HG03159 (cell line): ENCODE measurements at regions not wholly inside any gene's neighbourhood (a gene's known extent, or its start where the extent isn't known, plus 50 kb on each side); places are given as distances from the start of the nearest gene placed in this dataset.

ENCODE experiments used
- ATAC-seq: cut with Tn5 transposase; IDR thresholded peaks from one replicate; pipeline ENCODE4 v1.9.1; 2021; ENCODE audit warnings: mild to moderate bottlenecking, moderate library complexity; ENCODE audit not compliant: unreplicated experiment

DNA sequence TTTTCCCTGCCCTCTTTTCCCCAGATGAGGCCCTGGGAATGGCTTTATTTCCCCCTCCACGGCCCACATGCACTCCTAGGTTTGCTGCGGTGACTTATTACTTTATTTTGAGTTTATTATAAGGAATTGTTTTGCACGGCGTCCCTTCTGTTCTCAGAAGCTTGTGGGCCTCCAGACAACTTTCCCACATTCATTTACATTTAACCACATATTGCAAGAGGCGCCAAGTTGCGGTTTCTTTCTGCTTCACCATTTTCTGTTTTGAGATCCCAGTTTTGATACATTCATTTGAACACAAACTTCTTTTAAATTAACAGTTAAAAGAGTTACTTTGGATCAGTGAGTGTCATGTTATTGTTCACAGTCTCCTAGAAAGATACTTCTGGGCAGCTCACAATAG, 532.5 kb upstream of the MGMT start:
- ATAC-seq: no peak

DNA sequence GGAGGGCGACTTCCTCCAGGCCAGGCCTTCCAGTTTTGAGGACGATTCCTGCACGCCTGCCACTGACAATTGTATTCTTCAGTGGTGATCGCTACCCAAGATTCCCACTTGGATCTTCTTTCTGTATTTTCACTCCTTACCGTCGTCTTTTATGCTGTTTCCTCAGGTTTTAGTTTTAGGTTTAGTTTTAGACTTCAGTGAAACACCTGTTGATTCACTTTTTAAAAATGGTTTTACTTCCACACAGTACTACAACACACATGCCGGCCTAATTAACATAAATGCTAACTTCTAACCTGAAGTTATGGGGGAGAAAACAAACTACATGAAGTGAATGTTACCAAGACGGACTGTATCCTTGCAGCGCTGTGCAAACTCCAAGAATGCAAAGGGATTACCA, 530.6 kb upstream of the MGMT start:
- ATAC-seq: no peak

GRCh38 chr10:128938558-128938957, 528.5 kb upstream of the MGMT start:
- ATAC-seq: no peak

DNA sequence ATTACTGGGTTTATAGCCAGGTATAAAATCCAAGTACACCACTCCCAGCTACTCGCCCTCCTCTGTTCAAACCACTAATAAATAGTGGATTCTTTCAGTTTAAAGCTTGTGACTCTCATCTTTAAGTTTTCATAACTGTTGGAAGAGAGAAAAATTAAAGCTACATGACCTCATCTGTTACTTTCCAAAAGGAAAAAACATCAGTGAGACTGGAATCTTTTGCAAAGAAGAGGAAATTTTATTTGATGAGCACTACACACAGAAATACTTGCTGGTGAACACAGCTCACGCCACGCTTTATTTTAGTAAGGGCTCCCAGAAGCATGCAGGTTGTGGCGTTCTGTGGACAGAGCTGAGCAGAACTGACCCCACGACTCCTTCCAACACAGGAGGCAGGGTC, 527.0 kb upstream of the MGMT start:
- ATAC-seq: no peak

DNA sequence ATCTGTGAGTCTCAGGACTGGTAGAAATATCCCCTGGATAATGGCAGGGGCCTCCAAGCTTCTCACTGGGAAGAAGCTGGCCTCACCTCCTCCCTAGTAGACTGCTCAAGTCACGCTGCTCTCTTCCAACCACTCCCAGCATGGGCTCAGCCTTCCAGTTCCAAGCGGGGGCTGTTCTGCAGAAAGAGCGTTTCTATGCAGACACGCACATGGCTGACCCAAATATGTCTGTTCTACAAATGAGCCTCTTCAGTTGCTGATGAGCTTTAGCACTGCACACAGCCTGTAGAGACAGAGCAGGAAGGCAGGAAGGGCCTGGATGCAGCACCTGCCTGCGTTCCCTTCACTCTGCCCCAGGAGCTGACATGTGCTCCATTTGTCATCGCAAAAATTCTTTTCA, 523.9 kb upstream of the MGMT start:
- no peak for ATAC-seq

DNA sequence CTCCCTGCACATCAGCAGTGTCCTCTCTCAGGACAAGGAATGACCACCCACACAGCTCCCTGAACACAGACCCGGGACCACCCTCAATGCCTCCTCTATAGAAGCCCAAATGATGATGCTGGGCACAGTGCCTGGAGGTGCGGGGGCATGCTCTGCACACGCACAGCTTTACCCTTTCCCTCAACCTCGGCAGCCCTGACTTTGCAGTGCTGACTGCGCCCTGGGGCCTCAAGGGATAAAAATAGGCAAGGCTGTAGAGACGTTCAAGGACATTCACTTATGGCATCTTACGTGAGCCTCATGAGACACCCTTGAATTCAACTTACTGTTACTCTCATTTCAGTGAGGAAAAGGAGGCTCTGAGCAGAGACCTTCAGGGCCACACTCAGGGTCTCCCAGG, 521.6 kb upstream of the MGMT start:
- ATAC-seq: no peak

- ATAC-seq: no peak
These were observed 516.7 kb upstream of the MGMT start for GRCh38 chr10:128950159-128950915.

GRCh38 chr10:128950916-128951275, 516.1 kb upstream of the MGMT start:
- ATAC-seq: no peak

GRCh38 chr10:128952856-128953255, 514.2 kb upstream of the MGMT start:
- ATAC-seq: no peak

GRCh38 chr10:128956149-128956548, 510.9 kb upstream of the MGMT start:
- no peak for ATAC-seq

DNA sequence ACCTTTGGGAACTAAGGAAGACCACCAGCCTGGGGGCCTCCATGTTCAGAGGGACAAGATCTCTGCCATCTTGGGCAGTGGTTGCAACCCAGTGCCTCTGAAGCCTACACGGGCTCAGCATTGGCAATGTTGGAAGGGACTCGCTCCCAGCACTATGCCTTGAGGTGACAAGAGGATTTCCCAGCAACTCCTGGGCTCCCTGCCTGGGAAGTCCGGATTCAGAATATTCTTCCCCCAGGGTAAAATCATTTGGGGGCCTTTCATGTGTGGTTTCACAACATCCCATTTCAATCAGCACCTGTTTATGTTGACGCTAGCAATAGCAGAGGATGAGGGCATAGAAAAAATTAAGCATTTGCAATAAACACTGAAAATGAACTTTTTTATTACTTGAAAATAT, 509.8 kb upstream of the MGMT start:
- no peak for ATAC-seq

- ATAC-seq: no peak
These were observed 508.0 kb upstream of the MGMT start for GRCh38 chr10:128958834-128959690.

DNA sequence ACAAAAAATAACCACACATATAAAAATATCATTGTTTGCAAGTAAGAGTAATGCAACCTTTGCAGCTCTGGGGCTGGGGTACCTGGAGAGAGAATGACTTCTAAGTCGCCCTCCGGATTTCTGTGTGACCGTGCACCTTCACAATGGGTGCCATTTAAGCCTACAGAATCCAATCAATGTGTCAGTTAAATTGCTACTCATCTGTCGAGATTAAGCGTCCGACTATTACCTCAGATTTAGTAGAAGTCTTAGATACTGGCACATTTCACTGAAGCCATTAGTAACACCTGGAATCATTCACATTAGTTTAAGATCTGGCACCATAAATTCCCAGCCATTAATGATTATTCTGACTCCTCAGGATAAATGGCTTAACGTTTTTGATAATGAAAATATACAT, 507.3 kb upstream of the MGMT start:
- ATAC-seq: no peak

- ATAC-seq: no peak
These were observed 506.5 kb upstream of the MGMT start for GRCh38 chr10:128960517-128960916.

DNA sequence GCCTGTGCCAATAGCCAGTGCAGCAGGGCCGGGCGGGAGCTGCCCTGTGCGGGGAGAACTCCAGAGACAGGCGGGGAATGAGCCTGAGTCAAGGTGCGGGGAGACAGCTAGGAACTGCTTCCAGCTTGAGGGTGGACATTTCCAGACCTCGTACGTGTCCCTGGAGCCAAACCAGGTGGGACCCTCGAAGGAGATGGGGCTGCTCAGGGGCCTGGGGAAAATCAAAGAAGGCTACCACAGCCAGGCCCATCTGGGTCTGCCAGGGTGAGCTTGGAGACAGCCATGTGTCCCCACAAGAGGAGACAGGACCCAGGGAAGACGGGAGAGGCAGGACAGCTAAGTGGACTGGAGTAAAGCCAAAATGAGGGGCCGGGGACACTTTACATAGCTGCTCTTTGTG, 504.9 kb upstream of the MGMT start:
- no peak for ATAC-seq

GRCh38 chr10:128963211-128964099, 503.6 kb upstream of the MGMT start:
- ATAC-seq: no peak

- ATAC-seq: no peak
These were observed 503.0 kb upstream of the MGMT start for GRCh38 chr10:128964100-128964403.

- ATAC-seq: no peak
These were observed 498.9 kb upstream of the MGMT start for GRCh38 chr10:128967980-128968756.

DNA sequence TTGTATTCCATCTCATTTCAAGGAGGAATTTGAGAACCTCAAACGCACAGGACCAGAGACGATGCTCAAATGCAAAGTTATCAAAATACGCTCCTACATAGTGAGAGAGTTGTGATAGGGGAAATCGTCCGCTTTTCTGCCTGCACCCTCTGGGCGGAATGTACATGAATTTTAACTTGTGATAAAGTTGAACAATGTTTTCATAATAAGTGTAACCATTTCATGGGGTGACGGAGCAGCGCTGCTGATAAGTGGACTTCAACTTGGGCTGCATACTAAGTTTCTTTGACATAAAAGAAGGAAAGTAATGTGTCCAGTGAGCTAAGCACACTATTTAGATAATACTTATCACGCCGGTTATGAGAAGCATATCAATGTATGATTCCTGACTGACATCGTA, 497.5 kb upstream of the MGMT start:
- no peak for ATAC-seq

DNA sequence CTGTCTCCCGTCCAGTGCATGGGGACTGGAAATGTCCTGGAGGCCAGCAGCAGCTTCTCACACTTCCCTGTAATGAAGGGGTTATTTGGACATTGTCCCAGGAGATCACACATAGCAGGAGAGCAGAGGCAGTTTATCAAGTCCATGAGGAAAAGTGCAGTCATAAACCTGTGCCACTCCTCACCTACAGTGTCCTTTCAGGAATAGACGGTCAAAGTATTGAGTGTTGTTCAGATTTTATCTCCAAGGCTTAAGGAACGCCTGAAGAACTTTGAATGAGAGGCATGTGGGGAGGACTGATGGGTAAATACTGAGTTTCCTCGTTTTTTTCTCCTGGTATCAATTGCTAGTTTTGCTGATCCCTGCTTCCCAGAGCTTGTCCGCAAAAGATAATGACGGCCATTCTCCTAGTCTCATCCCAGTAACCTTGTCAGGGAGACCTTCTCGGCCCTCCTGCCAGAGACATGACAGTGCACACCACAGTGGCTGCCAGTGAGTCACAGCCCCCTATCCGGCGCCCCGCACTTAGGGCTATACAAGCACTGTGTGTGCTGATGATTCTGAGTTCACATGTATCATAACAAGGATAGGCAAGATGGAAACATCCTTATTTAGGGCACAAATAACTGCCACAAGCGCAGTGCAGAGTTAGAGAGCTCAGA, 495.5 kb upstream of the MGMT start:
- no peak for ATAC-seq
